Naive thymus-derived CD4-positive, alpha-beta T cell (primary cell): ENCODE measurements at regions not wholly inside any gene's neighbourhood (a gene's known extent, or its start where the extent isn't known, plus 50 kb on each side); places are given as distances from the start of the nearest gene placed in this dataset.

Experiments
- ATAC-seq: fragments of 150-1000 bp; cut with Tn5 transposase; 2 replicates; pipeline ENCODE4 v1.10.0; 2021; ENCODE audit warnings: mild to moderate bottlenecking, moderate library complexity
- CTCF ChIA-PET: fragments of 350-600 bp; sonication (Branson Sonifier 250); formaldehyde crosslinking; loops from one replicate; lab custom pipeline; 2021; ENCODE audit warnings: antibody characterized with exemption; lab: Charles Lee
- POLR2A ChIA-PET: fragments of 350-600 bp; sonication (Branson Sonifier 250); formaldehyde crosslinking; loops from one replicate; lab custom pipeline; 2021; ENCODE audit warnings: antibody characterized with exemption, inconsistent platforms; lab: Charles Lee
- DNase-seq, 9 donors: peaks; one replicate each; pipeline versions ENCODE4 v3.0.0 to v3.0.0-alpha.2; 2020 to 2022; ENCODE audit warnings: mixed read lengths in 1 of 9
- H3K27ac ChIP-seq: one replicate; pipeline ENCODE4 v1.7.0; 2013; ENCODE audit warnings: mild to moderate bottlenecking, low read depth, low read length, moderate library complexity
- H3K27me3 ChIP-seq, 2 donors: one replicate each; pipeline ENCODE4 v1.7.0; 2013; ENCODE audit warnings: low read length in 2 of 2, mild to moderate bottlenecking in 2 of 2, moderate library complexity in 2 of 2; ENCODE audit not compliant: control insufficient read depth in 2 of 2, insufficient read depth in 2 of 2
- H3K36me3 ChIP-seq, 3 experiments: 1 replicate in 2 of 3; 2 replicates in 1 of 3; pipeline ENCODE4 v1.7.0; 2013; ENCODE audit warnings: low read length in 3 of 3, mild to moderate bottlenecking in 3 of 3, moderate library complexity in 1 of 3; ENCODE audit not compliant: insufficient read depth in 3 of 3, control insufficient read depth in 2 of 3
- H3K4me1 ChIP-seq, 2 donors: one replicate each; pipeline ENCODE4 v1.7.0; 2013; ENCODE audit warnings: low read length in 2 of 2, mild to moderate bottlenecking in 2 of 2, moderate library complexity in 1 of 2; ENCODE audit not compliant: control insufficient read depth in 2 of 2, insufficient read depth in 2 of 2
- H3K4me3 ChIP-seq: 2 replicates; pipeline ENCODE4 v1.7.0; 2013; ENCODE audit warnings: mild to moderate bottlenecking, low read length
- H3K9me3 ChIP-seq, 3 experiments: 1 replicate in 2 of 3; 2 replicates in 1 of 3; pipeline ENCODE4 v1.7.0; 2013; ENCODE audit warnings: low read length in 3 of 3; ENCODE audit not compliant: control insufficient read depth in 2 of 3
- H3K27ac Mint-ChIP-seq, 9 donors: one replicate each; pipeline ENCODE4 v1.8.0; 2020 to 2022; ENCODE audit warnings: mixed read lengths in 9 of 9, mild to moderate bottlenecking in 8 of 9, moderate library complexity in 5 of 9, inconsistent platforms in 2 of 9
- H3K27me3 Mint-ChIP-seq, 5 donors: one replicate each; pipeline ENCODE4 v1.8.0; 2021 to 2022; ENCODE audit warnings: mixed read lengths in 5 of 5, mild to moderate bottlenecking in 1 of 5
- H3K36me3 Mint-ChIP-seq, 5 donors: one replicate each; pipeline ENCODE4 v1.8.0; 2020 to 2022; ENCODE audit warnings: mixed read lengths in 5 of 5, mild to moderate bottlenecking in 3 of 5, inconsistent platforms in 1 of 5
- H3K4me1 Mint-ChIP-seq, 7 donors: one replicate each; pipeline ENCODE4 v1.8.0; 2020 to 2022; ENCODE audit warnings: mixed read lengths in 7 of 7, mild to moderate bottlenecking in 3 of 7, inconsistent platforms in 1 of 7
- H3K4me3 Mint-ChIP-seq, 10 donors: one replicate each; pipeline ENCODE4 v1.8.0; 2020 to 2022; ENCODE audit warnings: mild to moderate bottlenecking in 10 of 10, mixed read lengths in 10 of 10, moderate library complexity in 6 of 10, inconsistent platforms in 2 of 10
- H3K9me3 Mint-ChIP-seq, 11 donors: one replicate each; pipeline ENCODE4 v1.8.0; 2020 to 2022; ENCODE audit warnings: mixed read lengths in 11 of 11, mild to moderate bottlenecking in 4 of 11, inconsistent platforms in 1 of 11, moderate library complexity in 1 of 11
- intact Hi-C, 2 donors: fragments of 100-400 bp; cut with micrococcal nuclease; formaldehyde crosslinking; loops; one replicate each; pipeline ENCODE4 v1.15.1; 2023

DNA sequence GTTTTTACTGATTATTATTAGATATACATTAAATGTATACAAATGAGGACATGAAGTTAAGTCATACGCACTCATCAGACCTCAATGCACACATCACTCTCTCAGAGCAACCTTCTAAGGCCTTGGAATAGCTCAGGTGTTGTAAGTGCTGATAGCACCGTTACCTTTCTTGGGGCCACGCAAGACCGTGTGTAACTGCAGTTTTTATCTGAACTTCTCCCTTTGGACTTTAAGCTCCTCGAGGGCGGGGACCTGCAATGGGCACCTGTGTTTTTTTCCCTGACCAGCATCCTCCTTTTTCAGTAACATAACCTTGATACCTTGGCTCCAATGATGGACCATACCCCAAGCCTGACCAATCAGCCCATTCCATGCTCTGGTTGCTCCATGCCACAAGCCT, 136.5 kb upstream of the TMCC3 start:
- H3K27ac Mint-ChIP-seq, result no peak overlapping the region
- Histone ChIP-seq H3K36me3 (no peaks in the 10 kb centered on the region), H3K4me1 (no peaks in the 10 kb centered on the region), H3K9me3 (no peaks in the 10 kb centered on the region), H3K4me3 (no peak overlapping the region), H3K27me3 (no peaks in the 10 kb centered on the region), H3K27ac (no peak overlapping the region)
- peaks cover 0 to 6% (median 0%) of the 10 kb centered on the region in 7 donors for H3K4me1 Mint-ChIP-seq
- H3K4me3 Mint-ChIP-seq, result no peak overlapping the region
- H3K9me3 Mint-ChIP-seq, result peaks cover 0 to 10% (median 1%) of the 10 kb centered on the region in 11 donors
- no peaks in the 10 kb centered on the region for H3K36me3 Mint-ChIP-seq
- intact Hi-C loops, result no loop called here
- POLR2A ChIA-PET, result no interaction called here
- DNase-seq (no peak), ATAC-seq (no peak)
- CTCF ChIA-PET, result no interaction called here
- H3K27me3 Mint-ChIP-seq, result peaks cover 0 to 14% (median 9%) of the 10 kb centered on the region in 5 donors

DNA sequence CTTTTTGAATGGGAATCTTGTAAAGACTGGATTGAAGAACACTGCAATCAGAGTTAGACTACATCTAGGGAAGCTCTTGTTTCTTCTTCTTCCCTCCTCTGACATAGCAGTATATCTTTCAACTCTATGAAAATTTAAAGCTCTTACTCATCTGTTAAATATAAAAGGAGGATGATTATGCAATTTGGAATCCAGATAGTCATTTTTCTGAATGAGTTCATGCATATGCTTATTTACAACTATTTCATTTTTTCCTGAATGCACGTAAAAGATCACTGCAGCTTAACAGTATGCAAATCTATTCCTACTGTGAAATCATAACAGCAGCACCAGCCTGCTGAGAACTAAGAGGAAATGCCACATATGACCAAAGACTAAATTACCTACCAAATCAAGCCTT, 133.5 kb upstream of the TMCC3 start:
- no peaks in the 10 kb centered on the region for H3K36me3 ChIP-seq
- peaks cover 0 to 2% (median 0%) of the 10 kb centered on the region in 7 donors for H3K4me1 Mint-ChIP-seq
- H3K9me3 ChIP-seq, result no peaks in the 10 kb centered on the region
- H3K27me3 ChIP-seq, result no peaks in the 10 kb centered on the region
- H3K9me3 Mint-ChIP-seq, result peaks cover 0 to 10% (median 3%) of the 10 kb centered on the region in 11 donors
- no peaks in the 10 kb centered on the region for H3K4me1 ChIP-seq
- ATAC-seq, result no peak
- ChIA-PET POLR2A (no interaction called here), CTCF (no interaction called here)
- no peak overlapping the region for H3K4me3 Mint-ChIP-seq
- intact Hi-C loops, result no loop called here
- H3K27ac ChIP-seq, result no peak overlapping the region
- H3K4me3 ChIP-seq, result no peak overlapping the region
- H3K36me3 Mint-ChIP-seq, result no peaks in the 10 kb centered on the region
- no peak overlapping the region for H3K27ac Mint-ChIP-seq
- no peak for DNase-seq
- H3K27me3 Mint-ChIP-seq, result peaks cover 4 to 25% (median 19%) of the 10 kb centered on the region in 5 donors

DNA sequence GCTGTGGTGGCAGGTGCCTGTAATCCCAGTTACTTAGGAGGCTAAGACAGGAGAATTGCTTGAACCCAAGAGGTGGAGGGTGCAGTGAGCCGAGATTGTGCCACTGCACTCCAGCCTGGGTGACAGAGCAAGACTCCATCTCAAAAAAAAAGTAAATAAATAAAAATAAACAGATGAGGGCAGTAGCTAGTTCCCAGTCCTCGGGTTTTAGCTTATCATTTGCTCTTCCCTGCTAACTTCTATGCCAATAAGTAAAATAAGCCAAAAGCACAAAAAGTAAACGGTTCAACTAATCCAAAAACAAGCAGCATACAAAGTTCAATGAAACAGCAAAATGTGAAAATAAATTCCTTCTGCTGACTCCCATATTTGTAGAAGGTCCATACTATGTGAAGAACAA, 133.0 kb upstream of the TMCC3 start:
- no peak overlapping the region for H3K4me3 Mint-ChIP-seq
- H3K9me3 Mint-ChIP-seq, result peaks cover 0 to 10% (median 3%) of the 10 kb centered on the region in 11 donors
- Histone ChIP-seq H3K9me3 (no peaks in the 10 kb centered on the region), H3K27me3 (no peaks in the 10 kb centered on the region), H3K36me3 (no peaks in the 10 kb centered on the region), H3K4me3 (no peak overlapping the region), H3K4me1 (no peaks in the 10 kb centered on the region), H3K27ac (no peak overlapping the region)
- H3K36me3 Mint-ChIP-seq, result no peaks in the 10 kb centered on the region
- ATAC-seq, result no peak
- no peak overlapping the region for H3K27ac Mint-ChIP-seq
- peaks cover 0 to 2% (median 0%) of the 10 kb centered on the region in 7 donors for H3K4me1 Mint-ChIP-seq
- ChIA-PET POLR2A (no interaction called here), CTCF (no interaction called here)
- intact Hi-C loops, result no loop called here
- DNase-seq, result no peak
- peaks cover 4 to 26% (median 19%) of the 10 kb centered on the region in 5 donors for H3K27me3 Mint-ChIP-seq

DNA sequence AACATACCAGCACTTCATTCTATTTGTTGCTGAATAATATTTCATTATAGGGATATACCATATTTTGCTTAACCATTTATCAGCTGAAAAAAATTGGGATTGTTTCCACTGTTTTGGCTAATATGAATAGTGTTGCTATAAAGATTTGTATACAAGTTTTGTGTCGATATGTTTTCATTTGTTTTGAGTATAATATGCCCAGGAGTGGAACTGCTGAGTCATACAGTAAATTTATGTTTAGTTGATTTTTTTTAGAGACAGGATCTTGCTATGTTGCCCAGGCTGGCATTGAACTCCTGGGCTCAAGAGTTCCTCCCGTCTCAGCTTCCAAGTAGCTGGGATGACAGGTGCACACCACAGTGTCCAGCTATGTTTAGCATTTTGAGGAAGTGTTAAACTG, 131.5 kb upstream of the TMCC3 start:
- Mint-ChIP-seq H3K27ac (no peak overlapping the region), H3K4me1 (peaks cover 0 to 2% (median 0%) of the 10 kb centered on the region in 7 donors), H3K9me3 (peaks cover 0 to 10% (median 3%) of the 10 kb centered on the region in 11 donors), H3K4me3 (no peak overlapping the region), H3K36me3 (no peaks in the 10 kb centered on the region), H3K27me3 (peaks cover 14 to 32% (median 19%) of the 10 kb centered on the region in 5 donors)
- no peaks in the 10 kb centered on the region for H3K9me3 ChIP-seq
- intact Hi-C loops, result no loop called here
- H3K27me3 ChIP-seq, result no peaks in the 10 kb centered on the region
- CTCF ChIA-PET, result no interaction called here
- H3K36me3 ChIP-seq, result no peaks in the 10 kb centered on the region
- POLR2A ChIA-PET, result no interaction called here
- DNase-seq, result no peak
- H3K4me3 ChIP-seq, result no peak overlapping the region
- ATAC-seq, result no peak
- no peak overlapping the region for H3K27ac ChIP-seq
- no peaks in the 10 kb centered on the region for H3K4me1 ChIP-seq

- H3K4me3 ChIP-seq, result no peak overlapping the region
- ChIA-PET CTCF (interaction anchor here (0.7 kb wide), 1 partner anchor 1717 kb away, joined by 4 read pairs; no protein-coding TSS in a partner anchor), POLR2A (no interaction called here)
- DNase-seq, result no peak
- Mint-ChIP-seq H3K27ac (no peak overlapping the region), H3K4me3 (peak overlapping the region in 1 of 10 donors; percentile 35), H3K36me3 (no peaks in the 10 kb centered on the region), H3K27me3 (peaks cover 14 to 39% (median 19%) of the 10 kb centered on the region in 5 donors), H3K4me1 (peaks cover 0 to 4% (median 0%) of the 10 kb centered on the region in 7 donors), H3K9me3 (peaks cover 0 to 10% (median 3%) of the 10 kb centered on the region in 11 donors)
- no peaks in the 10 kb centered on the region for H3K27me3 ChIP-seq
- H3K4me1 ChIP-seq, result no peaks in the 10 kb centered on the region
- no peaks in the 10 kb centered on the region for H3K36me3 ChIP-seq
- intact Hi-C loops, result no loop called here
- no peaks in the 10 kb centered on the region for H3K9me3 ChIP-seq
- no peak for ATAC-seq
- no peak overlapping the region for H3K27ac ChIP-seq
Observed at GRCh38 chr12:94779485-94779884, 129.1 kb upstream of the TMCC3 start.

GRCh38 chr12:94777936-94778335, 127.6 kb upstream of the TMCC3 start:
- CTCF ChIA-PET, result no interaction called here
- no peak for ATAC-seq
- no peaks in the 10 kb centered on the region for H3K9me3 ChIP-seq

DNA sequence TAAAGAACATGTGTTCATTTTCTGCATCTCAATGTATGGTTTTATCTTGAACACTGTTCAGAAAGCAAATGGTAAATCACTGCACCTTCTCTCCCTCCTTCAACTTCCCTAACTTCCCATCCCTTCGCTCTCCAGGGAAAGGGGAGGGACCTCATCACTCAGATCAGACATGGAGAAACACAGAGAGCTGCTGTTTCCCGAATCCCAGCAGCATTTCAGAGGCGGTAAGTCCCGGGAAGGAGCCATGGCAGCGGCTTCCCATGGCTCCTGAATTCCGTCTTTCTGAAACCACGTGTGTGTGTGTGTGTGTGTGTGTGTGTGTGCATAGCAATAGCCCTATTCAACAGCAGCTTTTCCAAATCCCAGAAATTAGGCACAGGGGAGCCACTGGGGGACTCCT, 125.4 kb upstream of the TMCC3 start:
- ATAC-seq (no peak), DNase-seq (no peak)
- ChIA-PET CTCF (no interaction called here), POLR2A (no interaction called here)
- Mint-ChIP-seq H3K4me3 (no peak overlapping the region), H3K27ac (no peak overlapping the region), H3K4me1 (peaks cover 0 to 2% (median 0%) of the 10 kb centered on the region in 7 donors), H3K9me3 (peaks cover 0 to 4% (median 0%) of the 10 kb centered on the region in 11 donors), H3K36me3 (peaks cover 0 to 6% (median 0%) of the 10 kb centered on the region in 5 donors), H3K27me3 (peaks cover 5 to 29% (median 19%) of the 10 kb centered on the region in 5 donors)
- Histone ChIP-seq H3K9me3 (no peaks in the 10 kb centered on the region), H3K27ac (no peak overlapping the region), H3K4me1 (no peaks in the 10 kb centered on the region), H3K36me3 (no peaks in the 10 kb centered on the region), H3K27me3 (no peaks in the 10 kb centered on the region), H3K4me3 (no peak overlapping the region)
- intact Hi-C loops, result no loop called here

More at GRCh38 chr12:94777936-94778335, 127.6 kb upstream of the TMCC3 start:
- peaks cover 0 to 10% (median 4%) of the 10 kb centered on the region in 11 donors for H3K9me3 Mint-ChIP-seq
- H3K4me1 Mint-ChIP-seq, result peaks cover 0 to 2% (median 0%) of the 10 kb centered on the region in 7 donors
- POLR2A ChIA-PET, result no interaction called here
- Histone ChIP-seq H3K4me1 (no peaks in the 10 kb centered on the region), H3K27ac (no peak overlapping the region), H3K27me3 (no peaks in the 10 kb centered on the region), H3K36me3 (no peaks in the 10 kb centered on the region), H3K4me3 (no peak overlapping the region)
- H3K27me3 Mint-ChIP-seq, result peaks cover 11 to 42% (median 18%) of the 10 kb centered on the region in 5 donors
- no peak overlapping the region for H3K27ac Mint-ChIP-seq
- no peak for DNase-seq
- peaks cover 0 to 6% (median 0%) of the 10 kb centered on the region in 5 donors for H3K36me3 Mint-ChIP-seq
- no peak overlapping the region for H3K4me3 Mint-ChIP-seq
- intact Hi-C loops, result no loop called here
